Neutrophil (primary cell): ENCODE measurements at regions not wholly inside any gene's neighbourhood (a gene's known extent, or its start where the extent isn't known, plus 50 kb on each side); places are given as distances from the start of the nearest gene placed in this dataset.
"Not testable (repeated sequence)": the region's sequence is repeated elsewhere in the genome, so short reads cannot be mapped to it uniquely, and the experiment has no call there.

ENCODE experiments used
- H3K27ac ChIP-seq: fragments of 200-600 bp; sonication (generic); 2 replicates; pipeline ENCODE4 v1.5.1; 2016; ENCODE audit warnings: mild to moderate bottlenecking, moderate library complexity
- H3K27me3 ChIP-seq: fragments of 200-600 bp; sonication (generic); 2 replicates; pipeline ENCODE4 v1.6.0; 2016; ENCODE audit warnings: mild to moderate bottlenecking
- H3K36me3 ChIP-seq: fragments of 200-600 bp; sonication (generic); 2 replicates; pipeline ENCODE4 v1.5.1; 2017
- H3K4me1 ChIP-seq, 2 experiments: fragments of 200-600 bp in 1 of 2; sonication (generic) in 1 of 2; 1 replicate in 1 of 2; 2 replicates in 1 of 2; pipeline versions ENCODE4 v1.5.1 to v1.6.1; 2013 to 2016; ENCODE audit warnings: low read depth in 1 of 2, low read length in 1 of 2, mild to moderate bottlenecking in 1 of 2, moderate library complexity in 1 of 2; ENCODE audit not compliant: control insufficient read depth in 1 of 2, insufficient read depth in 1 of 2
- H3K4me3 ChIP-seq, 2 experiments: fragments of 200-600 bp in 1 of 2; sonication (generic) in 1 of 2; 1 replicate in 1 of 2; 2 replicates in 1 of 2; pipeline ENCODE4 v1.5.1; 2013 to 2016; ENCODE audit warnings: low read depth in 1 of 2, low read length in 1 of 2, mild to moderate bottlenecking in 1 of 2, moderate library complexity in 1 of 2
- H3K9me3 ChIP-seq: fragments of 200-600 bp; sonication (generic); 2 replicates; pipeline ENCODE4 v1.5.1; 2016
- TF ChIP-seq, protein P1 (sequence below): fragments of 200-600 bp; sonication (generic); IDR thresholded peaks from 2 replicates; pipeline ENCODE4 v1.5.1; 2016; ENCODE audit warnings: antibody characterized with exemption

DNA sequence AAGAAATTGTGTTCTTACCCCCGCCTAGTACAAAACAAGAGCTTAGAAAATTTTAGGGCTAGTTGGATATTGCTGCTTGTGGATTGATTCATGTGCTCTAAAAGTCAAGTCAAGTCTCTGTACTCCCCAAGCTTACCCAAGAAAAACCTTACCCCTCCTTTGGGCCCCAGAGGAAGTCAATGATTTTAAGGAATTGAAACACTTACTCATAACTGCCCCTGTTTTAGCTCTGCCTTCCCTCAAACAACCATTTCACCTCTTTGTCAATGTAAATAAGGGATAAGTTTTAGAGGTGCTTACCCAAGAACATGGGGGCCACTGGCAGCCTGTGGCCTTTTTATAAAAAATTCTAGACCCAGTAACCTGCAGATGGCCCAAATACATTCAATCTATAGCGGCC lies 136.6 kb upstream of the RMP24 start:
- peaks cover 7% of the 10 kb centered on the region for H3K9me3 ChIP-seq
- no peak overlapping the region for H3K4me3 ChIP-seq
- H3K27ac ChIP-seq, result no peak overlapping the region
- H3K27me3 ChIP-seq, result no peaks in the 10 kb centered on the region
- peaks cover 3 to 6% of the 10 kb centered on the region in 2 experiments for H3K4me1 ChIP-seq
- TF ChIP-seq, protein P1, sequence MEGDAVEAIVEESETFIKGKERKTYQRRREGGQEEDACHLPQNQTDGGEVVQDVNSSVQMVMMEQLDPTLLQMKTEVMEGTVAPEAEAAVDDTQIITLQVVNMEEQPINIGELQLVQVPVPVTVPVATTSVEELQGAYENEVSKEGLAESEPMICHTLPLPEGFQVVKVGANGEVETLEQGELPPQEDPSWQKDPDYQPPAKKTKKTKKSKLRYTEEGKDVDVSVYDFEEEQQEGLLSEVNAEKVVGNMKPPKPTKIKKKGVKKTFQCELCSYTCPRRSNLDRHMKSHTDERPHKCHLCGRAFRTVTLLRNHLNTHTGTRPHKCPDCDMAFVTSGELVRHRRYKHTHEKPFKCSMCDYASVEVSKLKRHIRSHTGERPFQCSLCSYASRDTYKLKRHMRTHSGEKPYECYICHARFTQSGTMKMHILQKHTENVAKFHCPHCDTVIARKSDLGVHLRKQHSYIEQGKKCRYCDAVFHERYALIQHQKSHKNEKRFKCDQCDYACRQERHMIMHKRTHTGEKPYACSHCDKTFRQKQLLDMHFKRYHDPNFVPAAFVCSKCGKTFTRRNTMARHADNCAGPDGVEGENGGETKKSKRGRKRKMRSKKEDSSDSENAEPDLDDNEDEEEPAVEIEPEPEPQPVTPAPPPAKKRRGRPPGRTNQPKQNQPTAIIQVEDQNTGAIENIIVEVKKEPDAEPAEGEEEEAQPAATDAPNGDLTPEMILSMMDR, result no peak
- H3K36me3 ChIP-seq, result no peaks in the 10 kb centered on the region

- no peaks in the 10 kb centered on the region for H3K4me1 ChIP-seq
- no peaks in the 10 kb centered on the region for H3K36me3 ChIP-seq
- no peak overlapping the region for H3K4me3 ChIP-seq
- H3K9me3 ChIP-seq, result peaks cover 7% of the 10 kb centered on the region
- no peak overlapping the region for H3K27ac ChIP-seq
- no peaks in the 10 kb centered on the region for H3K27me3 ChIP-seq
- TF ChIP-seq, protein P1, result no peak
Measured at GRCh38 chr18:35836932-35837331, 135.5 kb upstream of the RMP24 start.

DNA sequence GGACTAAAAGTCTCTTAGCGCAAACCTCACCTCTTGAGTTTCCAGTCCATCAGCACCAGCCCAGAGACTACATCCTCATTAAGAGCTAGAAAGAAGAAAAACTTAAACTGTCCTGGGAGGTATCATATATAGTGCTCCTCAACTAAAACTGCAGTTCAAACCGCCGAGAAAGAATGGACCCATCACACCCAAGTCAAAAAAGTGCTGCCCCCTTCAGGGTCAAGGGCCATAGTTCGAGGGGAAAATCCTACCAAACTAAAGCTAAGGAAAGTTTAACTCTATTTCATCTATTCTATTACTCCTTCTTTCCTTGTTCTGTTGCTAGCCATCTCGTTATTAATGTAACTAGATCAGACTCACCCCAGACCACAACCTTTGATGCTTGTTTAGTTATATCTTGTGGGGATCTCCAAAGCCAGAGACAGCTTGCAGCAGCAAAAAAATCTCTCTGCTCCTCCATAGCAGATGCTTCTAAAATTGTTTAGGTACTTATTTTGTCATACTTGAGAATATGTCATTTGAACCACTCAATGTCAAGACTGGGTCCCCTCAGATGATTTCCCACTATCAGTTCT lies 134.5 kb upstream of the RMP24 start:
- H3K36me3 ChIP-seq, result no peaks in the 10 kb centered on the region

GRCh38 chr18:35841283-35841682 lies 131.2 kb upstream of the RMP24 start:
- TF ChIP-seq, protein P1, result no peak
- H3K27ac ChIP-seq, result no peak overlapping the region
- H3K36me3 ChIP-seq, result no peaks in the 10 kb centered on the region
- no peaks in the 10 kb centered on the region for H3K4me1 ChIP-seq
- no peaks in the 10 kb centered on the region for H3K27me3 ChIP-seq
- H3K9me3 ChIP-seq, result no peaks in the 10 kb centered on the region
- no peak overlapping the region for H3K4me3 ChIP-seq

More for the DNA sequence above, 134.5 kb upstream of the RMP24 start:
- Histone ChIP-seq H3K27me3 (no peaks in the 10 kb centered on the region), H3K4me3 (no peak overlapping the region), H3K4me1 (no peaks in the 10 kb centered on the region), H3K9me3 (no peaks in the 10 kb centered on the region), H3K27ac (no peak overlapping the region)
- TF ChIP-seq, protein P1, result no peak

DNA sequence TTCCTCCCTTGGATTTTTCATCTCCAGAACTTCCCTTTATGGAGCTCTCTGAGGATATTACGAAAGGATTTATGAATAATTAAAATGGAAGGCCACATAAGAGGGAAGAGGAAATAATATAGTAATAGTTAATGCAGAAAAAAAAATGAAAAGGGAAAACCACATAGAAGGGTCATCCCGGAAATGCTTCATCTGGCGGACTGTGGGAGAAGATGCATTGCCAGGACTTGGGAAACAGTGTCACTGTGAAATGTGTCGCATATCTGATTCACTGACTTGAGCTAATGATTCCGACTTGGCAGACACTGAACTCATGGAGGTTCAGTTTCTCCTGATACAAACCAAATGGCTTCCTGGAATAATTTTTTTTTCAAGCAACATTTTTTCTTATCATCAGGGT lies 129.9 kb upstream of the RMP24 start:
- no peaks in the 10 kb centered on the region for H3K9me3 ChIP-seq
- no peaks in the 10 kb centered on the region for H3K27me3 ChIP-seq
- H3K36me3 ChIP-seq, result no peaks in the 10 kb centered on the region
- TF ChIP-seq, protein P1, result no peak
- H3K4me3 ChIP-seq, result no peak overlapping the region
- no peaks in the 10 kb centered on the region for H3K4me1 ChIP-seq
- no peak overlapping the region for H3K27ac ChIP-seq

DNA sequence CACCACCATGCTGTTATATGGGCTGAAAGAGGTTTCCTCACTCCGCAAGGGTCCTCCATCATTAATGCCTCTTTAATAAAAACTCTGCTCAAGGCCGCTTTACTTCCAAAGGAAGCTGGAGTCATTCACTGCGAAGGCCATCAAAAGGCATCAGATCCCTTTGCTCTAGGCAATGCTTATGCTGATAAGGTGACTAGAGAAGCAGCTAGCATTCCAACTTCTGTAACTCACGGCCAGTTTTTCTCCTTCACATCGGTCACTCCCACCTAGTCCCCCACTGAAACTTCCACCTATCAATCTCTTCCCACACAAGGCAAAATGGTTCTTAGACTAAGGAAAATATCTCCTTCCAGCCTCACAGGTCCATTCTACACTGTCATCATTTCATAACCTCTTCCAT lies 124.2 kb upstream of the RMP24 start:
- not testable (repeated sequence) for H3K36me3 ChIP-seq, H3K9me3 ChIP-seq, H3K4me1 ChIP-seq, H3K27ac ChIP-seq, H3K27me3 ChIP-seq, H3K4me3 ChIP-seq

- H3K4me3 ChIP-seq, H3K27me3 ChIP-seq, H3K27ac ChIP-seq, H3K4me1 ChIP-seq, H3K9me3 ChIP-seq, H3K36me3 ChIP-seq: not testable (repeated sequence)
Measured at GRCh38 chr18:35849241-35849640, 123.2 kb upstream of the RMP24 start.
